B cell (primary cell): ENCODE measurements at regions not wholly inside any gene's neighbourhood (a gene's known extent, or its start where the extent isn't known, plus 50 kb on each side); places are given as distances from the start of the nearest gene placed in this dataset.

Experiments used
- ATAC-seq: fragments of 200-7000 bp; cut with Tn5 transposase; one replicate; pipeline ENCODE4 v1.10.0; 2021; ENCODE audit warnings: low read depth, mild to moderate bottlenecking, moderate number of reproducible peaks, moderate library complexity
- CTCF ChIA-PET: fragments of 350-600 bp; sonication (Branson Sonifier 250); formaldehyde crosslinking; loops from one replicate; lab custom pipeline; 2021; ENCODE audit warnings: antibody characterized with exemption, inconsistent platforms; lab: Charles Lee
- POLR2A ChIA-PET: fragments of 350-600 bp; sonication (Branson Sonifier 250); formaldehyde crosslinking; loops from one replicate; lab custom pipeline; 2021; ENCODE audit warnings: antibody characterized with exemption; lab: Charles Lee
- DNase-seq: peaks from one replicate; pipeline ENCODE4 v3.0.0; 2013
- H2AFZ ChIP-seq: 2 replicates; pipeline ENCODE4 v1.6.1; 2012; ENCODE audit warnings: mild to moderate bottlenecking, low read depth, low read length; ENCODE audit not compliant: insufficient read depth, poor library complexity, severe bottlenecking
- H3K27ac ChIP-seq, 2 donors: 1 replicate in 1 of 2; 2 replicates in 1 of 2; pipeline ENCODE4 v1.5.1; 2012 to 2013; ENCODE audit warnings: low read length in 2 of 2, mild to moderate bottlenecking in 2 of 2, moderate library complexity in 1 of 2
- H3K27me3 ChIP-seq, 4 experiments: fragments of 200-600 bp in 1 of 4; sonication (generic) in 1 of 4; replicated peaks in 1 of 4; 1 replicate in 2 of 4; 2 replicates in 2 of 4; pipeline versions ENCODE4 v1.6.1 to v1.7.0; 2013 to 2016; ENCODE audit warnings: low read length in 3 of 4, mild to moderate bottlenecking in 2 of 4, mixed read lengths in 1 of 4, moderate library complexity in 1 of 4; ENCODE audit not compliant: insufficient read depth in 4 of 4, control insufficient read depth in 3 of 4; ENCODE audit errors: control extremely low read depth in 1 of 4
- H3K36me3 ChIP-seq, 2 experiments: replicated peaks in 1 of 2; 1 replicate in 1 of 2; 2 replicates in 1 of 2; pipeline versions ENCODE4 v1.6.1 to v1.7.1; 2013; ENCODE audit warnings: low read length in 1 of 2; ENCODE audit not compliant: insufficient read depth in 2 of 2, control insufficient read depth in 1 of 2; ENCODE audit errors: control extremely low read depth in 1 of 2, extremely low read depth in 1 of 2
- H3K4me1 ChIP-seq, 2 donors: fragments of 200-600 bp in 1 of 2; sonication (generic) in 1 of 2; 1 replicate in 1 of 2; 2 replicates in 1 of 2; pipeline versions ENCODE4 v1.5.1 to v1.6.1; 2013 to 2017; ENCODE audit warnings: low read length in 2 of 2; ENCODE audit not compliant: control insufficient read depth in 2 of 2, insufficient read depth in 2 of 2
- H3K4me2 ChIP-seq: replicated peaks from 2 replicates; pipeline ENCODE3; 2012; ENCODE audit warnings: mild to moderate bottlenecking, low read depth, low read length; ENCODE audit not compliant: poor library complexity, severe bottlenecking
- H3K4me3 ChIP-seq, 5 experiments: fragments of 200-600 bp in 1 of 5; sonication (generic) in 1 of 5; 1 replicate in 3 of 5; 2 replicates in 2 of 5; pipeline versions ENCODE4 v1.5.1 to v1.7.0; 2011 to 2016; ENCODE audit warnings: low read length in 4 of 5, mild to moderate bottlenecking in 4 of 5, low read depth in 2 of 5, control low read depth in 1 of 5, moderate library complexity in 1 of 5; ENCODE audit not compliant: insufficient read depth in 1 of 5; ENCODE audit errors: control extremely low read depth in 1 of 5, extremely low read depth in 1 of 5
- H3K79me2 ChIP-seq: fragments of 200-600 bp; sonication (generic); one replicate; pipeline ENCODE4 v1.6.0; 2016; ENCODE audit warnings: low read length; ENCODE audit not compliant: control insufficient read depth, insufficient read depth
- H3K9ac ChIP-seq: fragments of 200-600 bp; sonication (generic); 2 replicates; pipeline ENCODE4 v1.6.1; 2017; ENCODE audit warnings: mild to moderate bottlenecking, low read length, moderate library complexity
- H3K9me3 ChIP-seq, 3 donors: one replicate each; pipeline versions ENCODE4 v1.6.1 to v1.7.1; 2013; ENCODE audit warnings: low read length in 2 of 3; ENCODE audit not compliant: control insufficient read depth in 2 of 3, insufficient read depth in 1 of 3; ENCODE audit errors: control extremely low read depth in 1 of 3
- H4K20me1 ChIP-seq: 2 replicates; pipeline ENCODE4 v1.6.0; 2012; ENCODE audit warnings: mild to moderate bottlenecking, low read length; ENCODE audit not compliant: insufficient read depth, control insufficient read depth, poor library complexity, severe bottlenecking
- H3K27ac Mint-ChIP-seq: one replicate; pipeline ENCODE4 v1.8.0; 2021; ENCODE audit warnings: mixed read lengths
- H3K27me3 Mint-ChIP-seq: one replicate; pipeline ENCODE4 v1.8.0; 2021; ENCODE audit warnings: mixed read lengths
- H3K4me1 Mint-ChIP-seq: one replicate; pipeline ENCODE4 v1.8.0; 2021; ENCODE audit warnings: mixed read lengths
- H3K4me3 Mint-ChIP-seq: one replicate; pipeline ENCODE4 v1.8.0; 2021; ENCODE audit warnings: mixed read lengths
- H3K9me3 Mint-ChIP-seq: one replicate; pipeline ENCODE4 v1.8.0; 2022; ENCODE audit warnings: mixed read lengths; ENCODE audit not compliant: insufficient read depth
- CTCF ChIP-seq: fragments of 200-600 bp; IDR thresholded peaks from one replicate; pipeline ENCODE4 v1.8.0; 2022; ENCODE audit warnings: antibody characterized with exemption, mild to moderate bottlenecking
- EZH2 ChIP-seq: IDR thresholded peaks from 2 replicates; pipeline ENCODE4 v1.6.1; 2012; ENCODE audit warnings: borderline replicate concordance, low read depth, mild to moderate bottlenecking, moderate library complexity, low read length; ENCODE audit not compliant: insufficient read depth, poor library complexity, severe bottlenecking
- WGBS: methylation state at CpG from one replicate; pipeline ENCODE4 v1.1.5; 2013; ENCODE audit warnings: missing lambda C conversion rate; ENCODE audit not compliant: insufficient coverage; 5-methylcytosine and 5-hydroxymethylcytosine counted together
- intact Hi-C: fragments of 100-400 bp; cut with micrococcal nuclease; formaldehyde crosslinking; loops from one replicate; pipeline ENCODE4 v1.10.0; 2022

GRCh38 chr2:52054824-52055223, 1022.9 kb upstream of the NRXN1 start:
- Histone ChIP-seq H3K36me3 (no peaks in the 10 kb centered on the region), H3K4me1 (no peaks in the 10 kb centered on the region), H4K20me1 (no peaks in the 10 kb centered on the region), H2AFZ (no peak overlapping the region), H3K4me3 (no peak overlapping the region), H3K9me3 (peaks cover 0 to 8% (median 0%) of the 10 kb centered on the region in 3 donors), H3K27ac (no peak overlapping the region), H3K4me2 (no peak overlapping the region), H3K79me2 (no peaks in the 10 kb centered on the region), H3K9ac (no peak overlapping the region), H3K27me3 (no peaks in the 10 kb centered on the region)
- CTCF ChIA-PET: no interaction called here
- POLR2A ChIA-PET: no interaction called here
- Mint-ChIP-seq H3K9me3 (peaks cover 8% of the 10 kb centered on the region), H3K27ac (no peak overlapping the region), H3K4me3 (no peak overlapping the region), H3K27me3 (no peaks in the 10 kb centered on the region), H3K4me1 (no peaks in the 10 kb centered on the region)
- intact Hi-C loops: no loop called here
- TF ChIP-seq EZH2 (no peak), CTCF (no peak)
- no peak for ATAC-seq
- WGBS: no CpG with 5 or more reads among the region's 3 CpGs
- no peak for DNase-seq

- Histone ChIP-seq H3K9me3 (no peaks in the 10 kb centered on the region), H3K4me2 (no peak overlapping the region), H3K27me3 (no peaks in the 10 kb centered on the region), H4K20me1 (no peaks in the 10 kb centered on the region), H3K9ac (no peak overlapping the region), H3K4me3 (no peak overlapping the region), H3K79me2 (no peaks in the 10 kb centered on the region), H3K27ac (no peak overlapping the region), H3K4me1 (no peaks in the 10 kb centered on the region), H3K36me3 (no peaks in the 10 kb centered on the region), H2AFZ (no peak overlapping the region)
- H3K4me1 Mint-ChIP-seq: no peaks in the 10 kb centered on the region
- H3K27me3 Mint-ChIP-seq: no peaks in the 10 kb centered on the region
- TF ChIP-seq CTCF (no peak), EZH2 (no peak)
- no peaks in the 10 kb centered on the region for H3K9me3 Mint-ChIP-seq
- DNase-seq: no peak
- ChIA-PET CTCF (no interaction called here), POLR2A (no interaction called here)
- no peak for ATAC-seq
- H3K27ac Mint-ChIP-seq: no peak overlapping the region
- intact Hi-C loops: no loop called here
- WGBS: no CpG with 5 or more reads among the region's 1 CpG
- no peak overlapping the region for H3K4me3 Mint-ChIP-seq
Measured at GRCh38 chr2:52036853-52037252, 1004.9 kb upstream of the NRXN1 start.
